A549 (cell line): ENCODE measurements at regions not wholly inside any gene's neighbourhood (a gene's known extent, or its start where the extent isn't known, plus 50 kb on each side); places are given as distances from the start of the nearest gene placed in this dataset.
A peak's percentile ranks its signal among the peaks of the same experiment; 100 is the strongest.

Source experiments
- ATAC-seq, 2 experiments: fragments of 200-7000 bp in 1 of 2; fragments of >200 bp in 1 of 2; cut with Nextera tagmentation in 1 of 2; cut with Tn5 transposase in 1 of 2; 3 replicates each; pipeline versions ENCODE4 v1.8.0 to v1.9.1; 2018 to 2020; ENCODE audit warnings: mild to moderate bottlenecking in 1 of 2, moderate library complexity in 1 of 2
- CTCF ChIA-PET: fragments of 300-600 bp; sonication (Branson Sonifier 250); formaldehyde crosslinking; extraction: SDS; loops from one replicate; lab custom pipeline; 2021; ENCODE audit warnings: antibody characterized with exemption, inconsistent platforms; lab: Yijun Ruan, JAX
- POLR2A ChIA-PET: fragments of 350-600 bp; formaldehyde crosslinking; extraction: SDS; loops from one replicate; lab custom pipeline; 2021; ENCODE audit warnings: antibody characterized with exemption, inconsistent platforms; lab: Yijun Ruan, JAX
- DNase-seq, 2 experiments: peaks; one replicate each; pipeline versions ENCODE4 v3.0.0 to v3.0.0-alpha.2; 2011 to 2016; ENCODE audit warnings: low read depth in 1 of 2, low spot score in 1 of 2
- FAIRE-seq: peaks from 2 replicates; lab custom pipeline; 2011; peaks lifted over from hg19 to GRCh38; lab: Jason Lieb, UNC
- H3K27ac ChIP-seq, 2 experiments: fragments of >200 bp; sonication (Bioruptor Twin); formaldehyde crosslinking; 3 replicates each; pipeline ENCODE4 v1.5.1; 2016 to 2017
- H3K4me1 ChIP-seq: fragments of >200 bp; sonication (Bioruptor Twin); formaldehyde crosslinking; 3 replicates; pipeline ENCODE4 v1.6.1; 2016
- H3K4me2 ChIP-seq: fragments of >200 bp; sonication (Bioruptor Twin); formaldehyde crosslinking; 3 replicates; pipeline ENCODE4 v1.6.1; 2016
- H3K4me3 ChIP-seq: fragments of >200 bp; sonication (Bioruptor Twin); formaldehyde crosslinking; 3 replicates; pipeline ENCODE4 v1.5.1; 2016
- H3K9me3 ChIP-seq: fragments of >200 bp; sonication (Bioruptor Twin); formaldehyde crosslinking; 3 replicates; pipeline ENCODE4 v1.6.1; 2016
- BHLHE40 ChIP-seq: IDR thresholded peaks from 2 replicates; pipeline ENCODE4 v1.6.1; 2012; ENCODE audit warnings: low read depth, low read length, inconsistent platforms
- CBX2 ChIP-seq: fragments of 200-600 bp; sonication (generic); IDR thresholded peaks from 2 replicates; pipeline ENCODE4 v1.6.1; 2016; ENCODE audit warnings: low read depth, mild to moderate bottlenecking, borderline replicate concordance
- CHD2 ChIP-seq: fragments of 150-350 bp; IDR thresholded peaks from 2 replicates; pipeline ENCODE4 v1.6.1; 2014; ENCODE audit warnings: low read length; ENCODE audit not compliant: partially characterized antibody
- CHD4 ChIP-seq: fragments of 200-600 bp; sonication (generic); IDR thresholded peaks from 2 replicates; pipeline ENCODE4 v1.6.1; 2016; ENCODE audit warnings: antibody characterized with exemption, mild to moderate bottlenecking, borderline replicate concordance
- ESRRA ChIP-seq: fragments of 150-350 bp; IDR thresholded peaks from 2 replicates; pipeline ENCODE4 v1.6.1; 2014; ENCODE audit warnings: mild to moderate bottlenecking, low read length, borderline replicate concordance
- FOSB ChIP-seq: fragments of 250-450 bp; sonication (Bioruptor Pico); IDR thresholded peaks from 2 replicates; pipeline ENCODE4 v1.5.0; 2020; ENCODE audit warnings: mild to moderate bottlenecking, moderate library complexity
- GATA3 ChIP-seq: IDR thresholded peaks from 2 replicates; pipeline ENCODE4 v1.6.1; 2012; ENCODE audit warnings: borderline replicate concordance
- HDAC2 ChIP-seq: fragments of 200-600 bp; sonication (generic); IDR thresholded peaks from 2 replicates; pipeline ENCODE4 v1.6.1; 2016
- MAFK ChIP-seq: fragments of 450-650 bp; IDR thresholded peaks from 2 replicates; pipeline ENCODE4 v1.6.1; 2014; ENCODE audit not compliant: partially characterized antibody
- MAX ChIP-seq: IDR thresholded peaks from 2 replicates; pipeline ENCODE4 v1.6.1; 2012
- MAZ ChIP-seq: fragments of 150-350 bp; IDR thresholded peaks from 2 replicates; pipeline ENCODE4 v1.6.1; 2014; ENCODE audit warnings: antibody characterized with exemption, low read depth, low read length, borderline replicate concordance
- PBX3 ChIP-seq: IDR thresholded peaks from 2 replicates; pipeline ENCODE4 v1.6.1; 2012
- RARB ChIP-seq: fragments of 250-450 bp; sonication (Bioruptor Pico); IDR thresholded peaks from 2 replicates; pipeline ENCODE4 v1.8.0; 2021; ENCODE audit warnings: mild to moderate bottlenecking, moderate library complexity
- RCOR1 ChIP-seq: fragments of 150-350 bp; IDR thresholded peaks from 2 replicates; pipeline ENCODE4 v1.6.1; 2014; ENCODE audit warnings: antibody characterized with exemption, low read length, low read depth
- RFX5 ChIP-seq: fragments of 450-650 bp; IDR thresholded peaks from 2 replicates; pipeline ENCODE4 v1.7.1; 2014; ENCODE audit warnings: antibody characterized with exemption, mild to moderate bottlenecking, moderate library complexity
- ZSCAN20 ChIP-seq: fragments of 250-450 bp; sonication (Bioruptor Pico); IDR thresholded peaks from 2 replicates; pipeline ENCODE4 v1.8.0; 2022; ENCODE audit warnings: mild to moderate bottlenecking, moderate library complexity
- WGBS: methylation state at CpG from one replicate; pipeline ENCODE4 v1.1.6; 2017; ENCODE audit errors: missing lambda C conversion rate; 5-methylcytosine and 5-hydroxymethylcytosine counted together
- TF ChIP-seq, protein P1 (sequence below): IDR thresholded peaks from 2 replicates; pipeline ENCODE4 v1.6.1; 2012; ENCODE audit warnings: low read depth, borderline replicate concordance
- TF ChIP-seq, protein P2 (sequence below): fragments of 250-450 bp; sonication (Bioruptor Pico); IDR thresholded peaks from 2 replicates; pipeline ENCODE4 v1.5.0; 2020; ENCODE audit warnings: low read depth, mild to moderate bottlenecking, moderate library complexity

GRCh38 chr6:40319124-40319523, 268.0 kb downstream of the LRFN2 start:
- Histone ChIP-seq H3K27ac (no peak overlapping the region), H3K4me1 (no peaks in the 10 kb centered on the region), H3K4me2 (no peak overlapping the region), H3K4me3 (no peak overlapping the region)
- FAIRE-seq (no peak), ATAC-seq (no peak), DNase-seq (no peak)
- CTCF ChIA-PET, result no interaction called here
- TF ChIP-seq ZSCAN20 (CRISPR knock-in tag), result no peak
- TF ChIP-seq ESRRA, result no peak
- TF ChIP-seq GATA3, result no peak
- no peak for TF ChIP-seq PBX3
- TF ChIP-seq, protein P1, sequence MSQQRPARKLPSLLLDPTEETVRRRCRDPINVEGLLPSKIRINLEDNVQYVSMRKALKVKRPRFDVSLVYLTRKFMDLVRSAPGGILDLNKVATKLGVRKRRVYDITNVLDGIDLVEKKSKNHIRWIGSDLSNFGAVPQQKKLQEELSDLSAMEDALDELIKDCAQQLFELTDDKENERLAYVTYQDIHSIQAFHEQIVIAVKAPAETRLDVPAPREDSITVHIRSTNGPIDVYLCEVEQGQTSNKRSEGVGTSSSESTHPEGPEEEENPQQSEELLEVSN, result no peak
- no peak for TF ChIP-seq CBX2
- TF ChIP-seq MAX, result no peak
- no peak for TF ChIP-seq MAZ
- no peak for TF ChIP-seq CHD4
- TF ChIP-seq, all 56 proteins: peak for 0
- POLR2A ChIA-PET, result no interaction called here
- no peaks in the 10 kb centered on the region for H3K9me3 ChIP-seq

DNA sequence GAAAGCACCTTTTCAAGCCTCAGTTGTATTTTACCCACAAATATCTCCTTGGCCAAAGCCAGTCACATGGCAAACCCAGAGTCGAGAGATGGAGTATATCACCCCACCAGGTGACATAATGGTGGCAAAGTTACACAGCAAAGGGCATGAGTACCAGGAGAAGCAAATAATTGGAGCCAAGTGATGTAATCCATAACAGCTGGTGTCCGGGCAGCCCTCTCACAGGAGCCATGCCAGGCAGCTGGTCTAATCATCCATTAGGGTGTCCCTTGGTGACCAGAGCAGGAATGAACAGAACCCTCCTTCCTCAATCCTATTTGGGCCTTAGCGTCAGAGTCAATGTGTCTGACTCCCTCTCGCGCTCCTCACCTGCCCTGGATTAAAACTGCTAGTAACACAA, 272.1 kb downstream of the LRFN2 start:
- ChIA-PET CTCF (no interaction called here), POLR2A (no interaction called here)
- ATAC-seq (no peak), FAIRE-seq (no peak), DNase-seq (no peak)
- H3K27ac ChIP-seq, result no peak overlapping the region
- H3K4me3 ChIP-seq, result no peak overlapping the region
- H3K9me3 ChIP-seq, result no peaks in the 10 kb centered on the region
- H3K4me2 ChIP-seq, result no peak overlapping the region
- no peaks in the 10 kb centered on the region for H3K4me1 ChIP-seq
- TF ChIP-seq RFX5, result no peak
- WGBS, result 44% methylated on average over 5 of the region's 5 CpGs

DNA sequence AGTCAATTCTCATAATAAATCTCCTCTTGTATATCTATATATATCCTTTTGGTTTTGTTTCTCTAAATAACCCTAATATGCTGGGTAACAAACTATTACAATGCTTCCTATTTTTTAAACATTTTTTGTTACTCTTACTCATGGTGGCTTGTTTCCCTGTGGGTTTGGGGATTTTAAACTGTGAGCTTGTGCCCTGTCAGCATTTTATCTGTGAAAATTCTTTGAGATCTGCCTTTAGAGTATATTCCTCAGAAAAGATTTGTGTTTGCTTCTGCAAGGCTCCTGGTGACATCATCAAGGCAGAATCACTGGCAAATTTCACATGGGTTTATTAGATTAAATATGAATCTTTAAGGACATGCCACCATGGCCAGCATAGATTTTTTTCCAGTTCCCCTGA, 273.6 kb downstream of the LRFN2 start:
- POLR2A ChIA-PET, result no interaction called here
- H3K4me2 ChIP-seq, result no peak overlapping the region
- H3K27ac ChIP-seq, result no peak overlapping the region
- DNase-seq (no peak), FAIRE-seq (no peak), ATAC-seq (no peak)
- CTCF ChIA-PET, result interaction anchor here (0.9 kb wide), 1 partner anchor 11 kb away, joined by 3 read pairs; no protein-coding TSS in a partner anchor
- TF ChIP-seq, protein P2, sequence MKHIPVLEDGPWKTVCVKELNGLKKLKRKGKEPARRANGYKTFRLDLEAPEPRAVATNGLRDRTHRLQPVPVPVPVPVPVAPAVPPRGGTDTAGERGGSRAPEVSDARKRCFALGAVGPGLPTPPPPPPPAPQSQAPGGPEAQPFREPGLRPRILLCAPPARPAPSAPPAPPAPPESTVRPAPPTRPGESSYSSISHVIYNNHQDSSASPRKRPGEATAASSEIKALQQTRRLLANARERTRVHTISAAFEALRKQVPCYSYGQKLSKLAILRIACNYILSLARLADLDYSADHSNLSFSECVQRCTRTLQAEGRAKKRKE (CRISPR knock-in tag), result no peak
- no peak for TF ChIP-seq CHD2
- TF ChIP-seq, protein P1, result no peak
- no peak for TF ChIP-seq HDAC2
- TF ChIP-seq FOSB (CRISPR knock-in tag), result no peak
- peak; percentile 43 for TF ChIP-seq MAFK
- no peak for TF ChIP-seq RCOR1
- TF ChIP-seq RARB, result no peak
- H3K9me3 ChIP-seq, result no peaks in the 10 kb centered on the region
- no peak overlapping the region for H3K4me3 ChIP-seq
- no peaks in the 10 kb centered on the region for H3K4me1 ChIP-seq

- TF ChIP-seq BHLHE40, result no peak
- ChIA-PET POLR2A (no interaction called here), CTCF (no interaction called here)
- 6% methylated on average over 5 of the region's 5 CpGs for WGBS
- DNase-seq (no peak), FAIRE-seq (no peak), ATAC-seq (no peak)
- no peaks in the 10 kb centered on the region for H3K4me1 ChIP-seq
- H3K9me3 ChIP-seq, result no peaks in the 10 kb centered on the region
- H3K4me3 ChIP-seq, result no peak overlapping the region
- no peak overlapping the region for H3K4me2 ChIP-seq
- no peak overlapping the region for H3K27ac ChIP-seq
These were observed 274.8 kb downstream of the LRFN2 start for GRCh38 chr6:40312213-40313015.
